Caco-2 (cell line): ENCODE measurements at regions not wholly inside any gene's neighbourhood (a gene's known extent, or its start where the extent isn't known, plus 50 kb on each side); places are given as distances from the start of the nearest gene placed in this dataset.
A peak's percentile ranks its signal among the peaks of the same experiment; 100 is the strongest.

ENCODE experiments used
- BruUV-seq: library from RNA; stranded (reverse); fragments of 400-500 nt; replicated peaks from 2 replicates; lab custom pipeline; 2021; lab: Mats Ljungman, UMichigan
- CTCF ChIA-PET: fragments of 300-600 bp; sonication (Branson Sonifier 250); formaldehyde crosslinking; loops from one replicate; lab custom pipeline; 2022; ENCODE audit warnings: antibody characterized with exemption; lab: Charles Lee
- POLR2A ChIA-PET: fragments of 300-600 bp; sonication (Branson Sonifier 250); formaldehyde crosslinking; loops from one replicate; lab custom pipeline; 2022; ENCODE audit warnings: antibody characterized with exemption; lab: Charles Lee
- DNase-seq, 2 experiments: peaks; one replicate each; pipeline versions ENCODE4 v3.0.0 to v3.0.0-alpha.2; 2020 to 2022
- H3K27me3 ChIP-seq: replicated peaks from 2 replicates; pipeline ENCODE4 v1.6.0; 2011; ENCODE audit warnings: low read length; ENCODE audit not compliant: control insufficient read depth, insufficient read depth
- H3K36me3 ChIP-seq: 2 replicates; pipeline ENCODE4 v1.5.1; 2011; ENCODE audit warnings: low read length; ENCODE audit not compliant: control insufficient read depth, insufficient read depth
- H3K4me1 ChIP-seq: fragments of 250-450 bp; sonication (Bioruptor Pico); 2 replicates; pipeline ENCODE4 v1.5.1; 2020; ENCODE audit warnings: mild to moderate bottlenecking
- H3K4me3 ChIP-seq: 2 replicates; pipeline ENCODE4 v1.5.1; 2011; ENCODE audit warnings: low read depth, mild to moderate bottlenecking, control low read depth, low read length
- H3K9me3 ChIP-seq: fragments of 250-450 bp; sonication (Bioruptor Pico); 2 replicates; pipeline ENCODE4 v1.5.1; 2020; ENCODE audit warnings: mild to moderate bottlenecking, moderate library complexity
- H3K27ac Mint-ChIP-seq: one replicate; pipeline ENCODE4 v1.8.0; 2022; ENCODE audit warnings: mixed read lengths; ENCODE audit not compliant: unreplicated experiment
- H3K27me3 Mint-ChIP-seq: one replicate; pipeline ENCODE4 v1.8.0; 2022; ENCODE audit warnings: mixed read lengths; ENCODE audit not compliant: insufficient read depth, unreplicated experiment
- H3K36me3 Mint-ChIP-seq: one replicate; pipeline ENCODE4 v1.8.0; 2022; ENCODE audit warnings: mild to moderate bottlenecking, mixed read lengths; ENCODE audit not compliant: insufficient read depth, unreplicated experiment
- H3K4me1 Mint-ChIP-seq: one replicate; pipeline ENCODE4 v1.8.0; 2022; ENCODE audit warnings: low read depth, mixed read lengths; ENCODE audit not compliant: unreplicated experiment
- H3K4me3 Mint-ChIP-seq: one replicate; pipeline ENCODE4 v1.8.0; 2022; ENCODE audit warnings: mild to moderate bottlenecking, moderate library complexity, mixed read lengths; ENCODE audit not compliant: unreplicated experiment
- H3K9me3 Mint-ChIP-seq: one replicate; pipeline ENCODE4 v1.8.0; 2022; ENCODE audit warnings: mixed read lengths; ENCODE audit not compliant: unreplicated experiment
- intact Hi-C: fragments of 100-400 bp; cut with micrococcal nuclease; formaldehyde crosslinking; loops from one replicate; pipeline ENCODE4 v1.10.0; 2022; ENCODE audit not compliant: unreplicated experiment
- TF ChIP-seq, protein P1 (sequence below), 2 experiments: fragments of 200-600 bp in 1 of 2; IDR thresholded peaks; 1 replicate in 1 of 2; 2 replicates in 1 of 2; pipeline versions ENCODE4 v1.5.1 to v1.8.0; 2011 to 2022; ENCODE audit warnings: antibody characterized with exemption in 1 of 2, control low read depth in 1 of 2, inconsistent platforms in 1 of 2, low read depth in 1 of 2, low read length in 1 of 2, mild to moderate bottlenecking in 1 of 2, moderate library complexity in 1 of 2; ENCODE audit not compliant: insufficient read depth in 1 of 2, severe bottlenecking in 1 of 2, unreplicated experiment in 1 of 2

DNA sequence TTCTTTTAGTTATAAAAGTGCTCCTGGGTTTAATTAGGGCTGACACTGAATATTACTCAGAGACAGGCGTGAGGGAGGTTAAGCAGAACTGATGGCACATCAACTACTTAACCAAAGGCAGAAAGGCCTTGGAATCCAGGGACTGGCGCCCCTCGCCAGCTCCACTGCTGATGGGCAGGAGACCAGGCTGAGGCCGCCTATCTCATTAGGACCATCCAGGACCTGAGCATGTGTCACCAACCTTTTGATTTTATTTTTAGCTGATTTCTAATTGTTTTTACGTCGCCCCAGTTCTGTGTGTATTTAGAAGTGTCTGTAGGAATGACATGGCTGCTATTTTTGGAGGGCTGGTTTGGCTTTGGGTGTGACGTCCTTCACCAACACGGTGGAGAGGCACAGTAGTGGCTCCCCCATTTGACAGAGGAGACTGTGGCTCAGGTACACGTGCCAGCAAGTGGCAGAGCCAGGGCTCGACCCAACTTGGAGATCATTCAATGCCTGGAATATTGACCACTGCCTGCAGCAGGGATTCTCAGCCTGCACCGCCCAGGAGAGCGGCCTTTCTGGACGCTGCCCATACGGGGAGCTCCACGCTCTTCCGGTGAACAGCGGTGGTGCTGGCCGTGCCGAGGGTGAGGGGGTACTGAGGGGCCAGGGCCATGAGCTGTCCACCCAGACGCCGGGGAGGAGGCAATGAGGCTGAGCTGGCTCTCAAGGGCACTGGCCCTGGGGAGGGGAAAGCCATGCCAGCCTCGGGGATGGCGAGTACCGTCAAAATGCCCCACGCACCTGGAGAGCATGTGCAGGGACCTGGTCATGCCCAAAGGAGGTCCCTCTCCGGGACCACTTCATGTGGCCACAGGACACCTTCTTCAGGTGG is 205.7 kb downstream of the ASB1 start:
- no peaks in the 10 kb centered on the region for H3K9me3 ChIP-seq
- no peaks in the 10 kb centered on the region for H3K36me3 ChIP-seq
- DNase-seq, result no peak
- Mint-ChIP-seq H3K27ac (peak overlapping the region; percentile 43), H3K9me3 (no peaks in the 10 kb centered on the region), H3K4me3 (no peak overlapping the region), H3K27me3 (peaks cover 4% of the 10 kb centered on the region), H3K4me1 (no peaks in the 10 kb centered on the region), H3K36me3 (no peaks in the 10 kb centered on the region)
- H3K27me3 ChIP-seq, result no peaks in the 10 kb centered on the region
- intact Hi-C loops, result no loop called here
- H3K4me1 ChIP-seq, result no peaks in the 10 kb centered on the region
- ChIA-PET CTCF (no interaction called here), POLR2A (no interaction called here)
- no TSS peak for BruUV-seq
- no peak overlapping the region for H3K4me3 ChIP-seq
- TF ChIP-seq, protein P1, sequence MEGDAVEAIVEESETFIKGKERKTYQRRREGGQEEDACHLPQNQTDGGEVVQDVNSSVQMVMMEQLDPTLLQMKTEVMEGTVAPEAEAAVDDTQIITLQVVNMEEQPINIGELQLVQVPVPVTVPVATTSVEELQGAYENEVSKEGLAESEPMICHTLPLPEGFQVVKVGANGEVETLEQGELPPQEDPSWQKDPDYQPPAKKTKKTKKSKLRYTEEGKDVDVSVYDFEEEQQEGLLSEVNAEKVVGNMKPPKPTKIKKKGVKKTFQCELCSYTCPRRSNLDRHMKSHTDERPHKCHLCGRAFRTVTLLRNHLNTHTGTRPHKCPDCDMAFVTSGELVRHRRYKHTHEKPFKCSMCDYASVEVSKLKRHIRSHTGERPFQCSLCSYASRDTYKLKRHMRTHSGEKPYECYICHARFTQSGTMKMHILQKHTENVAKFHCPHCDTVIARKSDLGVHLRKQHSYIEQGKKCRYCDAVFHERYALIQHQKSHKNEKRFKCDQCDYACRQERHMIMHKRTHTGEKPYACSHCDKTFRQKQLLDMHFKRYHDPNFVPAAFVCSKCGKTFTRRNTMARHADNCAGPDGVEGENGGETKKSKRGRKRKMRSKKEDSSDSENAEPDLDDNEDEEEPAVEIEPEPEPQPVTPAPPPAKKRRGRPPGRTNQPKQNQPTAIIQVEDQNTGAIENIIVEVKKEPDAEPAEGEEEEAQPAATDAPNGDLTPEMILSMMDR (IDR thresholded peaks at IDR 0.05; ENCODE audit: insufficient read depth in 1 of 2, low read depth in 1 of 2, low read length in 1 of 2, severe bottlenecking in 1 of 2, unreplicated experiment in 1 of 2), result no peak

GRCh38 chr2:238633426-238634328 is 206.9 kb downstream of the ASB1 start:
- ChIA-PET POLR2A (no interaction called here), CTCF (no interaction called here)
- DNase-seq, result no peak
- Histone ChIP-seq H3K36me3 (no peaks in the 10 kb centered on the region), H3K9me3 (no peaks in the 10 kb centered on the region), H3K4me1 (no peaks in the 10 kb centered on the region), H3K27me3 (no peaks in the 10 kb centered on the region), H3K4me3 (no peak overlapping the region)
- TF ChIP-seq, protein P1 (IDR thresholded peaks at IDR 0.05; ENCODE audit: insufficient read depth in 1 of 2, low read depth in 1 of 2, low read length in 1 of 2, severe bottlenecking in 1 of 2, unreplicated experiment in 1 of 2), result no peak
- Mint-ChIP-seq H3K4me1 (no peaks in the 10 kb centered on the region), H3K4me3 (no peak overlapping the region), H3K27me3 (peaks cover 4% of the 10 kb centered on the region), H3K36me3 (no peaks in the 10 kb centered on the region), H3K27ac (peak overlapping the region; percentile 43), H3K9me3 (no peaks in the 10 kb centered on the region)
- intact Hi-C loops, result no loop called here
- no TSS peak for BruUV-seq

GRCh38 chr2:238634701-238635357 is 208.1 kb downstream of the ASB1 start:
- H3K9me3 Mint-ChIP-seq, result no peaks in the 10 kb centered on the region
- DNase-seq, result no peak
- H3K4me1 Mint-ChIP-seq, result no peaks in the 10 kb centered on the region
- TF ChIP-seq, protein P1 (IDR thresholded peaks at IDR 0.05; ENCODE audit: insufficient read depth in 1 of 2, low read depth in 1 of 2, low read length in 1 of 2, severe bottlenecking in 1 of 2, unreplicated experiment in 1 of 2), result no peak
- no peak overlapping the region for H3K27ac Mint-ChIP-seq
- H3K36me3 Mint-ChIP-seq, result no peaks in the 10 kb centered on the region
- Histone ChIP-seq H3K27me3 (no peaks in the 10 kb centered on the region), H3K4me3 (no peak overlapping the region), H3K36me3 (no peaks in the 10 kb centered on the region), H3K9me3 (no peaks in the 10 kb centered on the region), H3K4me1 (no peaks in the 10 kb centered on the region)
- BruUV-seq, result no TSS peak
- CTCF ChIA-PET, result no interaction called here
- H3K27me3 Mint-ChIP-seq, result peaks cover 4% of the 10 kb centered on the region
- POLR2A ChIA-PET, result no interaction called here
- no peak overlapping the region for H3K4me3 Mint-ChIP-seq
- intact Hi-C loops, result no loop called here
